Fibroblast of lung (primary cell): ENCODE measurements at regions not wholly inside any gene's neighbourhood (a gene's known extent, or its start where the extent isn't known, plus 50 kb on each side); places are given as distances from the start of the nearest gene placed in this dataset.

Source experiments
- EZH2 ChIP-seq: IDR thresholded peaks from 2 replicates; pipeline ENCODE4 v1.5.1; 2012; ENCODE audit warnings: low read length, control low read depth, mild to moderate bottlenecking; ENCODE audit errors: missing control alignments
- TF ChIP-seq, protein P1 (sequence below), 2 donors: IDR thresholded peaks in 1 of 2; conservative IDR thresholded peaks in 1 of 2; 1 replicate in 1 of 2; 2 replicates in 1 of 2; pipeline ENCODE4 v1.5.1; 2011 to 2012; ENCODE audit warnings: low read length in 2 of 2, control low read depth in 1 of 2, inconsistent platforms in 1 of 2, low read depth in 1 of 2, mild to moderate bottlenecking in 1 of 2

DNA sequence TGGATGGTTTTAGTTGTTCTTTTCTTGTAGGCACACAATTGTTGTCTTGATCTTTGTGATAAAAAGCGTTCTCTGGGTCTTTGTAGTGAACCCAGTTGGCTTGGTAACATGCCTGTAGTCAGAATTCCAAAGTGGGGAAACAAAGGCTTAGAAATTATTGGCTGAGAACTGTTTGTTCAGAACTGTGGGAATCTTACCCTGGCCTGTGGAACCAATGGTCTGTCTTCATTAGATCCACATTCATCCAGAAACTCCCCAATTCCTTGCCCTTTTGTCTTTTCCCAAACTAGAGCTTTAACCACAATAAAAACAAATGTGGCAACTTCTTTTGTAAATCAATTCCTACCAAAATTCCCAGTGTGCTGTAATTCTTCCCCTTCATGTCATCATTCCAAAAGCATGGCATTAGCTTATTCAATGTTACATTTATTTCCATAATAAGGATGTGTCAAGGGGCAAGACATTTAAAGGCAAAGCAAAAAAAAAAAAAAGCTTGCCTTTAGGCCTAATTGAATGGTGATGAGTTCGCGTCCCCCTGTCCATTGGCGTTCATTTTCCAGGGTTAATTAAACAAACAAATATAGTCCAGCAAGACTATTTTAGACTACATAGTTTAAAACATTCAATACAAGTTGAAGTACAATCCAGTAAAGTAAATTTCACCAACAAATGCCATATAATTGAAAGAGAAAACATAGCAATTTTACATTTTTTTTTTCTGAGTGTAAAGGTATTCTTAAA, 249.8 kb upstream of the ZNF608 start:
- TF ChIP-seq, protein P1, sequence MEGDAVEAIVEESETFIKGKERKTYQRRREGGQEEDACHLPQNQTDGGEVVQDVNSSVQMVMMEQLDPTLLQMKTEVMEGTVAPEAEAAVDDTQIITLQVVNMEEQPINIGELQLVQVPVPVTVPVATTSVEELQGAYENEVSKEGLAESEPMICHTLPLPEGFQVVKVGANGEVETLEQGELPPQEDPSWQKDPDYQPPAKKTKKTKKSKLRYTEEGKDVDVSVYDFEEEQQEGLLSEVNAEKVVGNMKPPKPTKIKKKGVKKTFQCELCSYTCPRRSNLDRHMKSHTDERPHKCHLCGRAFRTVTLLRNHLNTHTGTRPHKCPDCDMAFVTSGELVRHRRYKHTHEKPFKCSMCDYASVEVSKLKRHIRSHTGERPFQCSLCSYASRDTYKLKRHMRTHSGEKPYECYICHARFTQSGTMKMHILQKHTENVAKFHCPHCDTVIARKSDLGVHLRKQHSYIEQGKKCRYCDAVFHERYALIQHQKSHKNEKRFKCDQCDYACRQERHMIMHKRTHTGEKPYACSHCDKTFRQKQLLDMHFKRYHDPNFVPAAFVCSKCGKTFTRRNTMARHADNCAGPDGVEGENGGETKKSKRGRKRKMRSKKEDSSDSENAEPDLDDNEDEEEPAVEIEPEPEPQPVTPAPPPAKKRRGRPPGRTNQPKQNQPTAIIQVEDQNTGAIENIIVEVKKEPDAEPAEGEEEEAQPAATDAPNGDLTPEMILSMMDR (conservative IDR thresholded peaks at IDR 0.05 in 1 of 2, IDR thresholded peaks at IDR 0.05 in 1 of 2; ENCODE audit: low read depth in 1 of 2, low read length in 2 of 2) = no peak
- no peak for TF ChIP-seq EZH2
